ENCODE measurements at regions not wholly inside any gene's neighbourhood (a gene's known extent, or its start where the extent isn't known, plus 50 kb on each side); places are given as distances from the start of the nearest gene placed in this dataset.

- CTCF ChIA-PET (ENCODE audit: low intra/inter-chr PET ratio) = no interaction called here
- DNase-seq (ENCODE audit: extremely low read depth in 1 of 4, low spot score in 3 of 4) (no peak), FAIRE-seq (no peak), ATAC-seq (no peak)
- no peaks in the 10 kb centered on the region for H3K4me1 ChIP-seq (replicated peaks in 1 of 2; ENCODE audit: control insufficient read depth in 2 of 2, insufficient read depth in 2 of 2, low read length in 2 of 2)
- H2AFZ ChIP-seq (ENCODE audit: low read depth, low read length) = no peak overlapping the region
- BruUV-seq (replicated peaks) = no TSS peak
- no peaks in the 10 kb centered on the region for H3K9me3 ChIP-seq (replicated peaks; ENCODE audit: control insufficient read depth, insufficient read depth, low read depth, low read length)
- no peaks in the 10 kb centered on the region for H3K27me3 ChIP-seq (ENCODE audit: control insufficient read depth in 2 of 2, insufficient read depth in 2 of 2, low read length in 2 of 2)
- 2% methylated on average over 4 of the region's 4 CpGs for WGBS (ENCODE audit: insufficient coverage, low coverage, missing lambda C conversion rate)
- intact Hi-C loops (cut with micrococcal nuclease) (no loop called here), in situ Hi-C loops (cut with MboI) (no loop called here)
- H3K9ac ChIP-seq (ENCODE audit: insufficient read depth in 1 of 2, low read depth in 2 of 2, low read length in 2 of 2) = no peak overlapping the region
- H3K9me1 ChIP-seq (ENCODE audit: control insufficient read depth, insufficient read depth, low read length) = no peaks in the 10 kb centered on the region
- TF ChIP-seq MAZ (CRISPR knock-in tag; conservative IDR thresholded peaks at IDR 0.05 in 1 of 2, IDR thresholded peaks at IDR 0.05 in 1 of 2) (no peak), HMGN3 (IDR thresholded peaks at IDR 0.05; ENCODE audit: borderline replicate concordance, extremely low read depth, insufficient read length, low read depth, low read length) (no peak), BCL6 (CRISPR knock-in tag; IDR thresholded peaks at IDR 0.05) (no peak), TFE3 (CRISPR knock-in tag; IDR thresholded peaks at IDR 0.05) (0 out of 2 replicates have a peak, but pooled peaks have one; percentile 33), ZNF584 (CRISPR knock-in tag; IDR thresholded peaks at IDR 0.05; ENCODE audit: low read depth) (no peak)
- no peaks in the 10 kb centered on the region for H4K20me1 ChIP-seq (replicated peaks; ENCODE audit: control insufficient read depth, insufficient read depth, low read length)
- H3K79me2 ChIP-seq (ENCODE audit: control insufficient read depth, insufficient read depth, low read length) = no peaks in the 10 kb centered on the region
- POLR2A ChIA-PET = interaction anchor here (0.6 kb wide), 1 partner anchor 38 kb away, joined by 5 read pairs; no protein-coding TSS in a partner anchor
- no peak overlapping the region for H3K4me2 ChIP-seq (ENCODE audit: insufficient read depth, low read length)
- no peak overlapping the region for H3K27ac ChIP-seq (ENCODE audit: extremely low read depth, low read depth, low read length)
- H3K4me3 ChIP-seq = no peak overlapping the region
- H3K36me3 ChIP-seq (ENCODE audit: control insufficient read depth, insufficient read depth, low read length) = no peaks in the 10 kb centered on the region
Observed at GRCh38 chr9:86749894-86750255, 197.4 kb downstream of the GAS1 start.

All from K562 (cell line).